Adrenal gland (tissue), 5 donors: ENCODE measurements at regions not wholly inside any gene's neighbourhood (a gene's known extent, or its start where the extent isn't known, plus 50 kb on each side); places are given as distances from the start of the nearest gene placed in this dataset.

Source experiments
- POLR2A ChIP-seq, 2 donors: fragments of 450-650 bp; IDR thresholded peaks; one replicate each; pipeline ENCODE4 v1.6.1; 2017; ENCODE audit warnings: antibody characterized with exemption in 2 of 2, mild to moderate bottlenecking in 2 of 2, moderate library complexity in 1 of 2
- TF ChIP-seq, protein P1 (sequence below), 6 experiments: fragments of 450-650 bp in 4 of 6; fragments of 200-600 bp in 2 of 6; sonication (generic) in 1 of 6; IDR thresholded peaks; 1 replicate in 5 of 6; 2 replicates in 1 of 6; pipeline versions ENCODE4 v1.5.1 to v1.8.0; 2016 to 2021; ENCODE audit warnings: antibody characterized with exemption in 6 of 6, mild to moderate bottlenecking in 2 of 6, moderate library complexity in 1 of 6
- donor health status: DM: no; HTN: no; CAD: no.

DNA sequence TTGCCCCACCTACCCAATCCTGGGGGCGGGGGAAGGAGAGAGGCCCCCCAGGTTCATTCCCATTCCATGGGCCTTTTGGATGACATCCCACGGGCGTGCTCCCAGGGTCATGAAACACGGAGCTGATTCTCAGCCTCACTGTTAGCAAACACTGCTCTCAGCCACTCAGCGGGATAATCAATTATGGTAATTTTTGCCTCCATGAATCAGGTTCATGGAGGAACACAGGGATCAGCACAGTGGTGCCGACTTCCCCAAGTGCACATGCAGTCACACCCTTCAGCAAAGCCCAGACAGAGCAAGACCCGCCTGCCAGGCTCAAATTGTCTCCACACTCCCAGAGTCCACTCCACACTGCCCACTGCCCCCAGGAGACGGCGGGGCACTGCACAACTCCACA is 164.6 kb downstream of the ENGASE start:
- TF ChIP-seq, protein P1, sequence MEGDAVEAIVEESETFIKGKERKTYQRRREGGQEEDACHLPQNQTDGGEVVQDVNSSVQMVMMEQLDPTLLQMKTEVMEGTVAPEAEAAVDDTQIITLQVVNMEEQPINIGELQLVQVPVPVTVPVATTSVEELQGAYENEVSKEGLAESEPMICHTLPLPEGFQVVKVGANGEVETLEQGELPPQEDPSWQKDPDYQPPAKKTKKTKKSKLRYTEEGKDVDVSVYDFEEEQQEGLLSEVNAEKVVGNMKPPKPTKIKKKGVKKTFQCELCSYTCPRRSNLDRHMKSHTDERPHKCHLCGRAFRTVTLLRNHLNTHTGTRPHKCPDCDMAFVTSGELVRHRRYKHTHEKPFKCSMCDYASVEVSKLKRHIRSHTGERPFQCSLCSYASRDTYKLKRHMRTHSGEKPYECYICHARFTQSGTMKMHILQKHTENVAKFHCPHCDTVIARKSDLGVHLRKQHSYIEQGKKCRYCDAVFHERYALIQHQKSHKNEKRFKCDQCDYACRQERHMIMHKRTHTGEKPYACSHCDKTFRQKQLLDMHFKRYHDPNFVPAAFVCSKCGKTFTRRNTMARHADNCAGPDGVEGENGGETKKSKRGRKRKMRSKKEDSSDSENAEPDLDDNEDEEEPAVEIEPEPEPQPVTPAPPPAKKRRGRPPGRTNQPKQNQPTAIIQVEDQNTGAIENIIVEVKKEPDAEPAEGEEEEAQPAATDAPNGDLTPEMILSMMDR (IDR thresholded peaks at IDR 0.05), result no peak
- no peak for TF ChIP-seq POLR2A (IDR thresholded peaks at IDR 0.05)
